HepG2 (cell line): ENCODE measurements at regions not wholly inside any gene's neighbourhood (a gene's known extent, or its start where the extent isn't known, plus 50 kb on each side); places are given as distances from the start of the nearest gene placed in this dataset.

Experiments used
- BHLHE40 ChIP-seq: IDR thresholded peaks from 2 replicates; pipeline ENCODE4 v1.6.1; 2011; ENCODE audit warnings: low read length, improper control_type of control experiment
- CEBPG ChIP-seq: IDR thresholded peaks from 2 replicates; pipeline ENCODE4 v1.6.1; 2016
- FLYWCH1 ChIP-seq: sonication (generic); formaldehyde crosslinking; IDR thresholded peaks from 2 replicates; pipeline ENCODE4 v1.8.1; 2023; ENCODE audit warnings: mild to moderate bottlenecking, missing genetic modification reagents
- HNF4A ChIP-seq: sonication (generic); formaldehyde crosslinking; IDR thresholded peaks from 2 replicates; pipeline ENCODE4 v1.4.0; 2020; ENCODE audit warnings: missing genetic modification reagents
- IKZF1 ChIP-seq: fragments of 450-650 bp; IDR thresholded peaks from 2 replicates; pipeline ENCODE4 v1.7.1; 2016
- KDM6A ChIP-seq: IDR thresholded peaks from 2 replicates; pipeline ENCODE4 v1.6.1; 2016; ENCODE audit warnings: low read depth
- KLF11 ChIP-seq: IDR thresholded peaks from 2 replicates; pipeline ENCODE4 v1.6.1; 2016; ENCODE audit warnings: missing compliant biosample characterization
- KLF16 ChIP-seq, 2 experiments: sonication (generic) in 1 of 2; formaldehyde crosslinking in 1 of 2; IDR thresholded peaks; 2 replicates each; pipeline versions ENCODE4 v1.6.1 to v1.8.0; 2016 to 2023; ENCODE audit warnings: missing genetic modification reagents in 2 of 2, missing compliant biosample characterization in 1 of 2
- NFIB ChIP-seq: sonication (generic); formaldehyde crosslinking; IDR thresholded peaks from 2 replicates; pipeline ENCODE4 v1.9.0; 2021; ENCODE audit warnings: missing genetic modification reagents, mild to moderate bottlenecking, borderline replicate concordance
- RARA ChIP-seq: IDR thresholded peaks from 2 replicates; pipeline ENCODE4 v1.6.1; 2016; ENCODE audit warnings: missing genetic modification reagents, missing compliant biosample characterization
- SALL1 ChIP-seq: sonication (generic); formaldehyde crosslinking; IDR thresholded peaks from 2 replicates; pipeline ENCODE4 v1.8.0; 2022; ENCODE audit warnings: mild to moderate bottlenecking, missing genetic modification reagents
- SALL2 ChIP-seq: sonication (generic); formaldehyde crosslinking; IDR thresholded peaks from 2 replicates; pipeline ENCODE4 v1.8.1; 2023; ENCODE audit warnings: mild to moderate bottlenecking, missing genetic modification reagents, inconsistent platforms
- SMYD3 ChIP-seq: sonication (generic); formaldehyde crosslinking; IDR thresholded peaks from 2 replicates; pipeline ENCODE4 v1.8.1; 2023; ENCODE audit warnings: mild to moderate bottlenecking, missing genetic modification reagents
- TARDBP ChIP-seq: sonication (generic); formaldehyde crosslinking; IDR thresholded peaks from 2 replicates; pipeline ENCODE4 v1.8.0; 2022; ENCODE audit warnings: mild to moderate bottlenecking, missing genetic modification reagents
- TBP ChIP-seq: sonication (generic); formaldehyde crosslinking; IDR thresholded peaks from 2 replicates; pipeline ENCODE4 v1.5.0; 2020; ENCODE audit warnings: missing genetic modification reagents
- THAP11 ChIP-seq: IDR thresholded peaks from 2 replicates; pipeline ENCODE4 v1.6.1; 2016; ENCODE audit warnings: missing biosample characterization, missing genetic modification reagents
- ZNF205 ChIP-seq: IDR thresholded peaks from 2 replicates; pipeline ENCODE4 v1.6.1; 2018; ENCODE audit warnings: missing biosample characterization, missing genetic modification reagents
- ZNF256 ChIP-seq: sonication (generic); formaldehyde crosslinking; conservative IDR thresholded peaks from 2 replicates; pipeline ENCODE4 v1.4.0; 2020; ENCODE audit warnings: missing genetic modification reagents
- ZNF331 ChIP-seq: sonication (generic); formaldehyde crosslinking; IDR thresholded peaks from 2 replicates; pipeline ENCODE4 v1.4.0; 2020; ENCODE audit warnings: missing genetic modification reagents
- ZNF446 ChIP-seq: sonication (generic); formaldehyde crosslinking; IDR thresholded peaks from 2 replicates; pipeline ENCODE4 v1.5.0; 2020; ENCODE audit warnings: mild to moderate bottlenecking, missing genetic modification reagents
- ZNF776 ChIP-seq: sonication (generic); formaldehyde crosslinking; IDR thresholded peaks from 2 replicates; pipeline ENCODE4 v1.4.0; 2020; ENCODE audit warnings: mild to moderate bottlenecking, missing genetic modification reagents
- ZSCAN30 ChIP-seq: sonication (generic); formaldehyde crosslinking; IDR thresholded peaks from 2 replicates; pipeline ENCODE4 v1.5.0; 2020; ENCODE audit warnings: mild to moderate bottlenecking, missing genetic modification reagents
- TF ChIP-seq, protein P1 (sequence below): sonication (generic); formaldehyde crosslinking; IDR thresholded peaks from 2 replicates; pipeline ENCODE4 v1.5.1; 2020; ENCODE audit warnings: mild to moderate bottlenecking, missing genetic modification reagents, borderline replicate concordance
- TF ChIP-seq, protein P2 (sequence below): sonication (generic); formaldehyde crosslinking; IDR thresholded peaks from 2 replicates; pipeline ENCODE4 v1.4.0; 2020; ENCODE audit warnings: missing genetic modification reagents
- TF ChIP-seq, protein P3 (sequence below): sonication (generic); formaldehyde crosslinking; IDR thresholded peaks from 2 replicates; pipeline ENCODE4 v1.4.0; 2020; ENCODE audit warnings: missing genetic modification reagents, mild to moderate bottlenecking, borderline replicate concordance
- TF ChIP-seq, protein P4 (sequence below): sonication (generic); formaldehyde crosslinking; IDR thresholded peaks from 2 replicates; pipeline ENCODE4 v1.4.0; 2020; ENCODE audit warnings: mild to moderate bottlenecking, missing genetic modification reagents

DNA sequence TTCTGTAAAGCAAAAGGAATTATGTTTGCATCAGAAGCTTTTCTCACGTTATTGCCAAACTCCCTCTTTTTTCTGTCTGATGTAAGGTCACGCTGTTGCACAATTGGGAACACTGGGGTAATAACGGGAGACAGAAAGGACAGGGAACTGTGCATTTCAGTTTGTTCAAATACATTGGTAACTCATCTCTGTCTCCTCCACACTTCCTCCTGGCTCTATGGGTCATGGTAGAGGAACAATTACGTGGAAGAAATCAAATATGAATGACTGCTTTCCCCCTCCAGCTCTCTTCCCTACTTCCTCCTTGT, 132.2 kb upstream of the TNFAIP3 start (continued):
- TF ChIP-seq, protein P1, sequence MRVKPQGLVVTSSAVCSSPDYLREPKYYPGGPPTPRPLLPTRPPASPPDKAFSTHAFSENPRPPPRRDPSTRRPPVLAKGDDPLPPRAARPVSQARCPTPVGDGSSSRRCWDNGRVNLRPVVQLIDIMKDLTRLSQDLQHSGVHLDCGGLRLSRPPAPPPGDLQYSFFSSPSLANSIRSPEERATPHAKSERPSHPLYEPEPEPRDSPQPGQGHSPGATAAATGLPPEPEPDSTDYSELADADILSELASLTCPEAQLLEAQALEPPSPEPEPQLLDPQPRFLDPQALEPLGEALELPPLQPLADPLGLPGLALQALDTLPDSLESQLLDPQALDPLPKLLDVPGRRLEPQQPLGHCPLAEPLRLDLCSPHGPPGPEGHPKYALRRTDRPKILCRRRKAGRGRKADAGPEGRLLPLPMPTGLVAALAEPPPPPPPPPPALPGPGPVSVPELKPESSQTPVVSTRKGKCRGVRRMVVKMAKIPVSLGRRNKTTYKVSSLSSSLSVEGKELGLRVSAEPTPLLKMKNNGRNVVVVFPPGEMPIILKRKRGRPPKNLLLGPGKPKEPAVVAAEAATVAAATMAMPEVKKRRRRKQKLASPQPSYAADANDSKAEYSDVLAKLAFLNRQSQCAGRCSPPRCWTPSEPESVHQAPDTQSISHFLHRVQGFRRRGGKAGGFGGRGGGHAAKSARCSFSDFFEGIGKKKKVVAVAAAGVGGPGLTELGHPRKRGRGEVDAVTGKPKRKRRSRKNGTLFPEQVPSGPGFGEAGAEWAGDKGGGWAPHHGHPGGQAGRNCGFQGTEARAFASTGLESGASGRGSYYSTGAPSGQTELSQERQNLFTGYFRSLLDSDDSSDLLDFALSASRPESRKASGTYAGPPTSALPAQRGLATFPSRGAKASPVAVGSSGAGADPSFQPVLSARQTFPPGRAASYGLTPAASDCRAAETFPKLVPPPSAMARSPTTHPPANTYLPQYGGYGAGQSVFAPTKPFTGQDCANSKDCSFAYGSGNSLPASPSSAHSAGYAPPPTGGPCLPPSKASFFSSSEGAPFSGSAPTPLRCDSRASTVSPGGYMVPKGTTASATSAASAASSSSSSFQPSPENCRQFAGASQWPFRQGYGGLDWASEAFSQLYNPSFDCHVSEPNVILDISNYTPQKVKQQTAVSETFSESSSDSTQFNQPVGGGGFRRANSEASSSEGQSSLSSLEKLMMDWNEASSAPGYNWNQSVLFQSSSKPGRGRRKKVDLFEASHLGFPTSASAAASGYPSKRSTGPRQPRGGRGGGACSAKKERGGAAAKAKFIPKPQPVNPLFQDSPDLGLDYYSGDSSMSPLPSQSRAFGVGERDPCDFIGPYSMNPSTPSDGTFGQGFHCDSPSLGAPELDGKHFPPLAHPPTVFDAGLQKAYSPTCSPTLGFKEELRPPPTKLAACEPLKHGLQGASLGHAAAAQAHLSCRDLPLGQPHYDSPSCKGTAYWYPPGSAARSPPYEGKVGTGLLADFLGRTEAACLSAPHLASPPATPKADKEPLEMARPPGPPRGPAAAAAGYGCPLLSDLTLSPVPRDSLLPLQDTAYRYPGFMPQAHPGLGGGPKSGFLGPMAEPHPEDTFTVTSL, result 0 out of 2 replicates have a peak, but pooled peaks have one; percentile 39
- TF ChIP-seq ZNF331 (CRISPR knock-in tag) (peak; percentile 86), NFIB (CRISPR knock-in tag) (no peak), RARA (CRISPR knock-in tag) (peak; percentile 88), HNF4A (CRISPR knock-in tag) (peak; percentile 88), SALL2 (CRISPR knock-in tag) (peak; percentile 69; the same call in 1 of the 2 replicates), SALL1 (peak; percentile 79; the same call in 1 of the 2 replicates), FLYWCH1 (CRISPR knock-in tag) (no peak), KLF16 (CRISPR knock-in tag; IDR thresholded peaks at IDR 0.05) (peak in 1 of 2 experiments; percentile 93; a peak in 1 of 4 replicates), KDM6A (CRISPR knock-in tag) (0 out of 2 replicates have a peak, but pooled peaks have one; percentile 39), KLF11 (CRISPR knock-in tag) (peak; percentile 84; the same call in 1 of the 2 replicates), BHLHE40 (peak; percentile 57; the same call in 1 of the 2 replicates), ZNF446 (CRISPR knock-in tag) (no peak), ZSCAN30 (CRISPR knock-in tag) (no peak), ZNF256 (CRISPR knock-in tag) (no peak), IKZF1 (no peak), SMYD3 (CRISPR knock-in tag) (0 out of 2 replicates have a peak, but pooled peaks have one; percentile 14), TARDBP (peak; percentile 82), THAP11 (CRISPR knock-in tag) (peak; percentile 84), ZNF205 (CRISPR knock-in tag) (peak; percentile 74; the same call in 1 of the 2 replicates), TBP (no peak), ZNF776 (CRISPR knock-in tag) (no peak), CEBPG (CRISPR knock-in tag) (peak; percentile 100)
- TF ChIP-seq, protein P2, sequence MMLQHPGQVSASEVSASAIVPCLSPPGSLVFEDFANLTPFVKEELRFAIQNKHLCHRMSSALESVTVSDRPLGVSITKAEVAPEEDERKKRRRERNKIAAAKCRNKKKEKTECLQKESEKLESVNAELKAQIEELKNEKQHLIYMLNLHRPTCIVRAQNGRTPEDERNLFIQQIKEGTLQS, result peak; percentile 79
- TF ChIP-seq, protein P3, sequence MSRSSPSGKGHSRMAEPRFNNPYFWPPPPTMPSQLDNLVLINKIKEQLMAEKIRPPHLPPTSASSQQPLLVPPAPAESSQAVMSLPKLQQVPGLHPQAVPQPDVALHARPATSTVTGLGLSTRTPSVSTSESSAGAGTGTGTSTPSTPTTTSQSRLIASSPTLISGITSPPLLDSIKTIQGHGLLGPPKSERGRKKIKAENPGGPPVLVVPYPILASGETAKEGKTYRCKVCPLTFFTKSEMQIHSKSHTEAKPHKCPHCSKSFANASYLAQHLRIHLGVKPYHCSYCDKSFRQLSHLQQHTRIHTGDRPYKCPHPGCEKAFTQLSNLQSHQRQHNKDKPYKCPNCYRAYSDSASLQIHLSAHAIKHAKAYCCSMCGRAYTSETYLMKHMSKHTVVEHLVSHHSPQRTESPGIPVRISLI (CRISPR knock-in tag), result peak; percentile 91; the same call in 1 of the 2 replicates
- TF ChIP-seq, protein P4, sequence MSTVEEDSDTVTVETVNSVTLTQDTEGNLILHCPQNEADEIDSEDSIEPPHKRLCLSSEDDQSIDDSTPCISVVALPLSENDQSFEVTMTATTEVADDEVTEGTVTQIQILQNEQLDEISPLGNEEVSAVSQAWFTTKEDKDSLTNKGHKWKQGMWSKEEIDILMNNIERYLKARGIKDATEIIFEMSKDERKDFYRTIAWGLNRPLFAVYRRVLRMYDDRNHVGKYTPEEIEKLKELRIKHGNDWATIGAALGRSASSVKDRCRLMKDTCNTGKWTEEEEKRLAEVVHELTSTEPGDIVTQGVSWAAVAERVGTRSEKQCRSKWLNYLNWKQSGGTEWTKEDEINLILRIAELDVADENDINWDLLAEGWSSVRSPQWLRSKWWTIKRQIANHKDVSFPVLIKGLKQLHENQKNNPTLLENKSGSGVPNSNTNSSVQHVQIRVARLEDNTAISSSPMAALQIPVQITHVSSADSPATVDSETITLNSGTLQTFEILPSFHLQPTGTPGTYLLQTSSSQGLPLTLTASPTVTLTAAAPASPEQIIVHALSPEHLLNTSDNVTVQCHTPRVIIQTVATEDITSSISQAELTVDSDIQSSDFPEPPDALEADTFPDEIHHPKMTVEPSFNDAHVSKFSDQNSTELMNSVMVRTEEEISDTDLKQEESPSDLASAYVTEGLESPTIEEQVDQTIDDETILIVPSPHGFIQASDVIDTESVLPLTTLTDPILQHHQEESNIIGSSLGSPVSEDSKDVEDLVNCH (CRISPR knock-in tag), result no peak
